Mucosa of gallbladder (tissue), 1 donor: ENCODE measurements at regions not wholly inside any gene's neighbourhood (a gene's known extent, or its start where the extent isn't known, plus 50 kb on each side); places are given as distances from the start of the nearest gene placed in this dataset.

ENCODE experiments used
- DNase-seq: peaks from one replicate; pipeline ENCODE4 v3.0.0-alpha.2; 2020; ENCODE audit warnings: low spot score
- donor health status: DM: no; HTN: no; CAD: no.

DNA sequence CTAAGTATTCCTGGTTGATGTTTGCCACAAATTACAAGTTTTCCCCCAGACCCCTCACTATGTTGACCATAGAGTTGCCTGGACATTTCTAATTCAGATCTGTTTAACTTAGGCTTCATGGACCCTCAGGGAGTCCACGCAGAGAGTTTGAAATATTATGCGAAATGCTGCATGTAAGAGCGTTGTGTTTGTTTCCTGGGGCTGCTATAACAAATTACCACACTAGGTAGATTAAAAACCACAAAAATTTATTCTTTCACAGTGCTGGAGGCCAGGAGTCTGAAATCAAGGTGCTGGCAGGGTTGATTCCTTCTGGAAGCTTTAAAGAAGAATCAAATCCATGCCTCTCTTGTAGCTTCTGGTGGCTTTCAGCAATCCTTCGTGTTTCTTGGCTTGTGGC is 177.9 kb upstream of the KITLG start:
- no peak for DNase-seq

- DNase-seq = no peak
These were observed 176.6 kb upstream of the KITLG start for GRCh38 chr12:88756917-88757316.

DNA sequence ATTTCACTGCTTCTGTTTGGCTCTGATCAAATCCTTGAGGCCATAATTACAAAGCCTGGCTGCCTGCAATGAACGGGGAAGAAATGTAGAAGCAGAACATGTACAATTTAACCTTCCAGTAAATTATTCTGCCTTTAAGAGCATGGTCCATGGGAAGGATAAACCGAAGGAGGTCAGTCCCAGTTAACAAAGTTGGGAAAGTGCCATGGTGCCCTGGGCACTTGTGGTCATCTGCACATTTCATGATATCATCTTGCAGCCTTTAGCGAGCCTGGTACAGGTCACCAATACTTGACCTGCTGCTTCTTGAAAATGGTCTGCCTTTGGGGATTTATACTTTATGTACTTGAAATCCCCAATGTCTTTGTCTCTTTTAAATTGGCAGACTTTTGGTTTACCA is 175.9 kb upstream of the KITLG start:
- no peak for DNase-seq

- no peak for DNase-seq
These were observed 173.4 kb upstream of the KITLG start for GRCh38 chr12:88753707-88754106.

- no peak for DNase-seq
These were observed 172.8 kb upstream of the KITLG start for GRCh38 chr12:88753066-88753465.

DNA sequence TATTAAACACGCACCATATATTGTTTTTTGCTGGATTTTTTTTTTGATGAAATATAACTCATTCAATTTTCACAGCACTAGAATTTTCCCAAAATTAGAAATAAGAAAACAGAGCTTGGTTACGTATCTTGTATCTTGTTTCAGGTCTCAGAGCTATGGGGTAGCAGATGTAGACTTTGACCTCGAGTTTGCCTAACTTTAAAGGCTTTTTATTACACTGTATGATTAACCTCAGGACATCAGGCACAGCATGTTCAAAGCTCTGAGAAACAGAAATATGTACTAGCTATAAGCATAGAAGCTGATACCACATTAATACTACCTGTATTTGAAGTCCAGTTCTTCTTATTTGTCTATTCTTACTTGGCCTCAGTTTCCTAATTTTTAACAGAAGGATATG is 171.9 kb upstream of the KITLG start:
- no peak for DNase-seq

- no peak for DNase-seq
These were observed 170.7 kb upstream of the KITLG start for GRCh38 chr12:88750867-88751543.

- no peak for DNase-seq
These were observed 166.1 kb upstream of the KITLG start for GRCh38 chr12:88746386-88746785.

GRCh38 chr12:88743946-88744685 is 163.8 kb upstream of the KITLG start:
- DNase-seq = no peak

- DNase-seq = no peak
These were observed 157.7 kb upstream of the KITLG start for GRCh38 chr12:88737838-88738472.

- DNase-seq = no peak
These were observed 155.8 kb upstream of the KITLG start for GRCh38 chr12:88736031-88736430.

- no peak for DNase-seq
These were observed 152.7 kb upstream of the KITLG start for GRCh38 chr12:88733008-88733407.

- DNase-seq = no peak
These were observed 148.9 kb upstream of the KITLG start for GRCh38 chr12:88729196-88729595.

- no peak for DNase-seq
These were observed 146.8 kb upstream of the KITLG start for GRCh38 chr12:88726806-88727720.

DNA sequence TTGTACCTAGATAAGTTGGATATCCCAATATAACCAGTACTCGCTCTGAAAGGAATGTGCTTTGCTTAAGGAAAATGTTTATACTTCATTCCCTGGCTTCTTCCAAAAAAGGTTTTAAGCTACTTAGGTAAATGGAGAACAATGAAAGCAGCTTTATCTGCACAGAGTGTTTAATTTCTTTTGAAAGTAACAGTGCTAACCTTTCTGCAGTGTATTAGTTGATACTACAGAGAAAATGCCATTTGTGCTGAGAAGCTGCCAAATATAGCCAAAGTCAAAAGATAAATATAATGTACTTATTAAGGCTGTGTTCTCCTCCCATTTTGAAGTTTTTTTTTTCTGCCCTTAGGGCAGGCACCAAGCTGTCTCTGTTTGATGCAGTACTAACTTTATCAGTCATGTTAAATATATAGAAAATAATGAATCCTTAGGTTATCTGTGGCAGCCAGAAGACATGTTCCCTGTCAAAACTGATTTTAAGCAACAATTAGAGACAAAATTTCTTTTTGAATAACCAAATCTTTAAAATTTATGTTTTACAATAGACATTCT is 145.4 kb upstream of the KITLG start:
- no peak for DNase-seq

- DNase-seq = no peak
These were observed 142.9 kb upstream of the KITLG start for GRCh38 chr12:88723219-88723618.

- no peak for DNase-seq
These were observed 140.7 kb upstream of the KITLG start for GRCh38 chr12:88720785-88721650.

DNA sequence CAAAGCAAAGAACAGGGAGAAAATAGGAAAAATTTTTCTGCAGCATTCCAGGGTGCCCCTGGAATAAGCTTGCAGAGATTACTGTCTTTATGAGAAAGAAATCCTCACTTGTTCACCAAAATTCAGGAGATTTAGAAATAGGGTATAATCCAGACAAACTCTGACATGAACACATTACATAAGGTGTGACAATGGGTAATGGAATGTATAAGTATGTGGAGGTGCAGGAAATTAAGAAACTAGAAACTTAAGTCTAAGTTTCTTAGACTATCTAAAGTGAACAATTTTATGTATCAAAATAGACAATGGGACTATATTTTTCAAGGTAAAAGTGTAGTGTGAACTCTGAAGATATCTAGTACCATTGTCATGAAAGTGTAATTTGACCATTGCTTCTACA is 140.0 kb upstream of the KITLG start:
- no peak for DNase-seq

DNA sequence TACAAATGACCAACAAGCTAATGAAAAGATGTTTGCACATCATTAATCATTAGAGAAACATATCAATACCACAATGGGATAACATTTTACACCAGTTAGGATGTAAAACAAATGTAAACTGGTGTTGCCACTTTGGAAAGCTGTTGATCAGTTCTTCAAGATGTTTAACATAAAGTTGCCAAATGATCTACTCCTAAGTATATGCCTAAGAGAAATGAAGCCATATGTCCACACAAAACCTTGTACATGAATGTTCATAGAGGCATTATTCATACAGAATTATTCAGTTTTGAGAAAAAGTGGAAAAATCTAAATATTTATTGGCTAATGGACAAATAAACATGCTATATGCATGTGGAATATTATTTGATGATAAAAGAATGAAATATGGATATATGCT is 136.9 kb upstream of the KITLG start:
- no peak for DNase-seq

GRCh38 chr12:88716240-88716639 is 136.0 kb upstream of the KITLG start:
- no peak for DNase-seq

- no peak for DNase-seq
These were observed 135.4 kb upstream of the KITLG start for GRCh38 chr12:88715673-88716072.
